ENCODE measurements at regions not wholly inside any gene's neighbourhood (a gene's known extent, or its start where the extent isn't known, plus 50 kb on each side); places are given as distances from the start of the nearest gene placed in this dataset.

DNA sequence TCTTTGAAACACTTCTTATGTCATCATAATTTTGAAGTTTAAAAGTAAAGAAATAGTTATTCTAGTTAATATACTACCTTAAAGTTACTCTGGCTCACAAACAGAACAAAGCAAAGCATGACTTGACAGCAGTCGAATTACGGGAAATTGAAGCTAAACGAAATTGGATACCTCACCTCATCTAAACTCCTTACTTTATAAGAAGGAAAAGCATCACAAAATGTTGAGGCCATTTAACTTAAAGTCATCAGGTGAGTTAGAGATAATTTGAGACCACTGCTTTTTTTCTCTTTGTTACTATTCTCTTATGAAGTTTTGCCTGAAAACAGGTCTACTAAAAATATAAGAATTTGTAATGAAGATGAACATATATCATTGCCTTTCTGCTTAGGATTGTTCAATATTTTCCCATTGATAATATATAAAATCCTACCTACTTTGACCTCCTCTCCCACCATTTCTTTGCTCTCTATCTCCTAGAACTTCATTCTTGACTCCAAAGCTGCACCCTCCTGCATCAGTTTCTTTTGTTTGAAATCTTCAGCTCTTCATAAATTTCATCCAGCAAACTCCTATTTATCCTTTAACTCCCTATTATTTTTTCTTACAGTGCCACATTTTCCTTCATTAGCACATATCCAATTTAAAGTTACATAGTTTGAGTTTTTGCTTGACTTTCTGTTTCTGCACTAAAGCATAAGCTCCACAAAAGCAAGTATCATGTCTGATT lies 510.7 kb upstream of the ZNF337 start:
- TF ChIP-seq, protein P1, sequence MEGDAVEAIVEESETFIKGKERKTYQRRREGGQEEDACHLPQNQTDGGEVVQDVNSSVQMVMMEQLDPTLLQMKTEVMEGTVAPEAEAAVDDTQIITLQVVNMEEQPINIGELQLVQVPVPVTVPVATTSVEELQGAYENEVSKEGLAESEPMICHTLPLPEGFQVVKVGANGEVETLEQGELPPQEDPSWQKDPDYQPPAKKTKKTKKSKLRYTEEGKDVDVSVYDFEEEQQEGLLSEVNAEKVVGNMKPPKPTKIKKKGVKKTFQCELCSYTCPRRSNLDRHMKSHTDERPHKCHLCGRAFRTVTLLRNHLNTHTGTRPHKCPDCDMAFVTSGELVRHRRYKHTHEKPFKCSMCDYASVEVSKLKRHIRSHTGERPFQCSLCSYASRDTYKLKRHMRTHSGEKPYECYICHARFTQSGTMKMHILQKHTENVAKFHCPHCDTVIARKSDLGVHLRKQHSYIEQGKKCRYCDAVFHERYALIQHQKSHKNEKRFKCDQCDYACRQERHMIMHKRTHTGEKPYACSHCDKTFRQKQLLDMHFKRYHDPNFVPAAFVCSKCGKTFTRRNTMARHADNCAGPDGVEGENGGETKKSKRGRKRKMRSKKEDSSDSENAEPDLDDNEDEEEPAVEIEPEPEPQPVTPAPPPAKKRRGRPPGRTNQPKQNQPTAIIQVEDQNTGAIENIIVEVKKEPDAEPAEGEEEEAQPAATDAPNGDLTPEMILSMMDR (IDR thresholded peaks at IDR 0.05; ENCODE audit: low read depth, low read length), result no peak
- no peak for TF ChIP-seq EZH2phosphoT487 (IDR thresholded peaks at IDR 0.05; ENCODE audit: low read depth)

All from OCI-LY3 (cell line).